GM18909 (cell line): ENCODE measurements at regions not wholly inside any gene's neighbourhood (a gene's known extent, or its start where the extent isn't known, plus 50 kb on each side); places are given as distances from the start of the nearest gene placed in this dataset.

Experiments used
- ATAC-seq: cut with Tn5 transposase; IDR thresholded peaks from one replicate; pipeline ENCODE4 v1.9.1; 2021; ENCODE audit warnings: mild to moderate bottlenecking; ENCODE audit not compliant: unreplicated experiment, poor library complexity

- ATAC-seq, result no peak
Observed at GRCh38 chr11:91967026-91967690, 257.5 kb upstream of the FAT3 start.

DNA sequence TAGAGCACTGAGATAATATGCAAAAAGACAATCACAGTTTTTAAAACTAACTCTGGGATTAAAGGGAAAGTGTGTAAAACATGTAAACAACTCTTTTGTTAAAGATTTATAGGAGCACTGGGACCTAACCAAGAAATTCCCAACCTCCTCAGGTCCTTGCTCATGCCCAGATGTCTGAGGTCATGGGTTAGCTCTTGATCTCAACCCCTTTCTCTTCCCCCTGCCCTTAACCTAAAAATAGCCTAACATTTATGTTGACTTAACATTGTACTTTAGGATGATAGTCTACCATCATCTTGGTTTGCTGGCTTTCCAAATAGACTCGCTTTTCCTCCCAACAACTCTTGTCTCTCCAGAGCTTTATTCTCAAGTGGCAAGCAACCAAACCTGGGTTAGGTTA is 258.2 kb upstream of the FAT3 start:
- no peak for ATAC-seq

GRCh38 chr11:91960770-91961169 is 263.8 kb upstream of the FAT3 start:
- no peak for ATAC-seq

GRCh38 chr11:91959411-91959810 is 265.2 kb upstream of the FAT3 start:
- ATAC-seq, result no peak

DNA sequence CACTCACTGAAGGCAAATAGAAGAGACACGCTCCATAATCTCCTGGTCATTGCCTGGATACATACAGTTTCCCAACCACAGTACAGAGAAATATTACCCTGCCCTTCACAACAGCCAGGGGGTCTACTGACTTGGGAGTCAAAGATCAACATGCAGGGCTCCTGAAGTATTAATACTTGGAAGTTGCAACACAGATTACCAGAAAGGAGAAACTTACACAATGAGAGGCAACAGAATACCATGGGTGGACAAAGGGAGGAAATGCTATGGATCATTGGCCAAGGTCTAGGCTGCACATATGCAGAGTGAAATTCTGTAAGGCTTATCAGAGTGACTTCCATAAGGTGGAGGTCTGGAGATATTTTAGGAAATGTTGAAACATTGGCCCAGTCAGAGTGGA is 267.9 kb upstream of the FAT3 start:
- ATAC-seq, result no peak

GRCh38 chr11:91955206-91955605 is 269.4 kb upstream of the FAT3 start:
- ATAC-seq, result no peak

- no peak for ATAC-seq
Observed at GRCh38 chr11:91952056-91952455, 272.6 kb upstream of the FAT3 start.

DNA sequence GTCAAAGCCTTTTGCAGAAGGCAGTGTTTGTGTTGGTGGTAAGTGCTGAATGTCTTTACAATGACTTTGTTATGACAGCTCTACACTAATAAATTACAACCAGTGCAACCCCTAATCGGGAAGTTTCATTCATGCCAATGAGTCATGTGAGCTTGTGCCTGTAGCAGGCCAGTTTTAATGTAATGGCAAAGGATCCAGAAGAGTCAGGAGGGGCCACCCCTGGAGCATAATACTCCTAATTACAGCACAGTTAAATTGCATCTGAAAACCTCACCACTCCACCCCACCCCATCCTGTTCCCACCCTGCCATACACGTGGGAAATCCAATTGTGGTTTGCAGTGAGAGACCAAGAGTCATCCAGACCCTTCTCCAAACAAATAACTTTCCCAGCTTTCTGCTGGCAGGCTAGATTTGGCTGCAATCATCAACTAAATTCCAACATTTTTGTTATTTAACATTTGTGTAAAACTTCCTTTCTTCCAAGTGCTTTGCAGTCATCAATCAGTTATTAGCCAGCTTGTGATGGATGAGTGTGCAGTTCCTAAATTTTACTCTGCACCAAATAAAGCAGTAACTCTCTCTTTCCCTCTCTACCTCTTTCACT is 277.3 kb upstream of the FAT3 start:
- no peak for ATAC-seq

DNA sequence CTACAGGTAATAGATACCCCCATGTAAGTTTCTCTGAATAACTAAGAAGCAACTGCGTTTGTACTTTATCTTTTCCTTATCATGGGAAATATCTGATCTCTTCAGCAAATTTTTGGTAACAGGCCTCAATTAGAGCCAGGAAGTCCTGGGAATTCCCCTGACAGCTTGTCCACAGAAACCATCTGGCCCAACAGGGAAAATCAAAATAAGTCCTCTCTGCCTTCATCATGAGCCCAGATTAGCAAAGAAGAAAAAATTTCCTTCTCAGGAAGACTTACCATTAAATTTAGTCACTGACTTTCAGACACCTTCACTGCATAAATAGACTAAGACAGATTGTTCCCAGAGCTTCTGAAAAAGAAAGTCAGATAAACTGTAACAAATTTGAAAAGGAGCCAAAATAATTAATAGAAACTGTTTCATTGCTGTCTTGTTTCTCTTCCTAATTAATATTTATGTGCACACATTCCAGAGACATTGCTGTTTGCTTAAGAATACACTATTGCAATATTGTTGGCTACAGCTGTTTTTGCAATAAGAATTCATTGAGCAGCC is 278.1 kb upstream of the FAT3 start:
- ATAC-seq, result no peak

DNA sequence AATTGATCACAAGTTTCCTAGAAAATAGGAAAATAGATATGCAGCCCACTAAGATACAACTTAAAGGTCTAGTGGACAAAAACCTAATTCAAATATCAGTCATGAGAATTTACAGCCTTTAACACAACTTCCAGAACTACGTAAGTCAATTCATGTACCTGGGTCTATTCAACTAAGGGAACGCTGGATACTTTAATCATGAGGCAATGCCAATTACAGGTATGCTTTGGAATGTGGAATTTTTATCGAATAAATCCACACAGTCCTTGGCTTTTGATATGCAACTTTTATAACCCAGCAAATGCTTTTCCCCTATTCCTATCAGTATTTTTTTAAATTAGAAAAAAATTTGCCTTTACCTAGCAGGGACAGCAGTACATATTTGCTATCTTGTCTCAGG is 289.5 kb upstream of the FAT3 start:
- ATAC-seq, result no peak

DNA sequence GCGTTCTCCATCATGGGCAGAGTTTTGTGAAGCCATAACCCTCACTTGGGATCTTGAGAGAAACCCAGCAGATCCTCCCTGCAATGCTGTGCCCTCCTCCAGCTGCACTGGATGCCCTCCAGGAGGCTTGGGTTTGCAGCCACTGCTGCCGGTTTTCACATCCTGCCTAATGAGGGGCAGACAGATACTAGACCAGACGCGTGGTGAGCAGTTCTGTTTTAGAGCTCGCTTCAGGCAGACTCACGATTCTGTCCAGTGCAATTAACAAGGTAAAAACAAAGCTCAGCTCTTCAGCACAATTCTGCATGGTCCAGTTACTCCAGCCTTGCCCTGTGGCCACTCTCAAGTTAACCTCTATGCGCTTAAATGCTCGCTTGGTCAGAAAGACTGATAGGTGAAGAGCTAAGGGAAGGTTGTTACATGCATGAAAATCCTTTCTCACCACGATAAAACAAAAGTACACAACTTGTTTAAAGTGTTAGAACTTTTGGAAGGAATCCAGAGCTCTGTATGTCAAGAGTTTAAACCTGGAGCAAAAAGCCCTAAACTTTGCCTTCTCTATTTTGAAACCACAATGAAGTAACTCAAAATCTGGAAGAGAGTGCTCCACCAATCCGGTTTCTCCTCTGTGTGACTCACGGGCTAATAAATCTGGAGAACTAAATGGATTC is 292.3 kb upstream of the FAT3 start:
- ATAC-seq, result no peak

DNA sequence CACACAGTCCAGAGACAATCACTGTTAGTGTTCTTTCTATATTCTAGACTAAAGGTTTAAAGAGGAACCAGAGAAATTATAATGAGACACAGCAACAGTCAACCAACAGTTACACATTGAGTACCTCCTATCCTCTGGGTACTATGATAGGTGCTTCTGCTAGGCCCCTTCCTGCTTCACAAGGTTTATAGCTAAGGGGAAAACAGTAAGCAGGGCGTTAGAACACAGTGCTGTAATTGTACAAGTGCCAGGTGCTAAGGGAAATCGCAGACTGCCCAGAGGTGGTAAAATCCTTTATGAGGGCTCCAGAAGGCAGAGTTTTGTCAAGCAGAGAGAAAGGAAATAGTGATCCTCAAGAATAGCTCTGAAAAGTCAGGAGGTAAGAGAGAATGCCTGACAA is 297.2 kb upstream of the FAT3 start:
- ATAC-seq, result no peak

- no peak for ATAC-seq
Observed at GRCh38 chr11:91926965-91927364, 297.7 kb upstream of the FAT3 start.

DNA sequence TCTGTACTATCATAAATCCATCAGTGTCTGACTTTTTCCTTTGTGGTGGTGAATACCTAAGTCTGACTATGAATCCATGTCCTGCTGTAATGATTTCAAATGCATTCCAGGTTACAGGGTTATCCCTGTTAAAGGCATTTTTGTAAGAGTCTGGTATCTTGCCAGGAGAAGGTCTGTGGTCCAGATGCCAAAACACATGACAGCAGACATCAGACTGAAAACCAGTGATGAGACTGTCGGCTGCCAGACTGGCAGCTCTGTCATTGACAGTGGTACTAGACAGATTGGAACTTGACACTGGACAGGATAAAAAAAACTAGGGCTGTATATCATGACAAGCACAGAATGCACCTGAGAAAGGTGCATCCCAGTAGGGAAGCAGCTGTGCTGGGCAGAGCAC is 301.8 kb upstream of the FAT3 start:
- no peak for ATAC-seq

GRCh38 chr11:91921974-91922373 is 302.6 kb upstream of the FAT3 start:
- no peak for ATAC-seq

DNA sequence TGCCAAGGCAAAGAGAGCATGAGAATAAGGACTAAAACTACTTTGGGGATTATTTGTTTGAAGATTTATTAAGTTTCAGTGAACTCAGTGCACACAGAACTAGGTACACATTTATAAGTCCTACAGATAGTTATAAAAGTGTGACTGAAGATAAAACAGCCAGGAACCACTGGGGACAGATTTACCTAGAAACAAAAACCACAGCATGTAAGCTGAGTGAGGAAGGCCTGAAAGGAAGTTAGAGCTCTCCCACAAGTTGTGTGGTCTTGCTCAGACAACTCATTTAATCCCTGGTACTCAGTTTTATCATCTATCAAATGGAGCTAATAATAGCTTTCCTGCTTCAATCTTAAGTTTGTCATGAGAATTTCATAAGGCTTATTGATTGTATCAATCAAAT is 311.2 kb upstream of the FAT3 start:
- ATAC-seq, result no peak

- ATAC-seq, result no peak
Observed at GRCh38 chr11:91912322-91912721, 312.3 kb upstream of the FAT3 start.

DNA sequence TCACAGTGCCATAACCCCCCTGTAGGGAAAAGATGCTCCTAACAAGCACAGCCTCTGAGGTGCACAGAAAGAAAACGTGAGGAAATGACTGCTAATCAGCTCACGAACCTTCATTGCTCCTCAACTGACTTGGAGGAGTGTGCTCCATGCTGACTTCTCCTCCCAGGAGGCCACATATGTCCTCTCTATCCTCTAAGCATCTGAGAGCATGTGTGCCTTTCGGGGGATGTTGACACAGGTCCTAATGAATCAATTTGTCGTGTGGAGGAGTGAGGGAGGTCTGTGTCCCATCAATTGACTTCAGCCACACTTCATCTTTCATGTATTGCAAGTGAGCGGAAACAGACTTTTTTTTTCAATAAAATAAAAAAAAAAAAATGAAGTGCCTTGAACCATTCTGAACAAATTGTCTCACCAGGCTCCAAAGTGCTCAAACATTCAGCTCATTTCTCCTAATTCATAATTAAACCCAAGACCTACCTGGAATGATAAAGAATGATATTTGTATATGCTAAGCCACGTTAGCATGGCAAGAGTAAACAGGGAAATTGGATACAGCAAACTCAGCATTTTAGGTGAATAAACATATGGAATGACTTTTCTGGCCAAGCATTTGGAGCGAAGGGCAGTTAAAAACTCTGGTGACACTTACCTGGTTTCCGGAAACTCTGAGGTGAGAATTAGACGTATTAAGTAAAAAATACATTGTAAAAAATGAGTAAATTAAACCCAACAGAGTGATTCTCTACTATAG is 317.6 kb upstream of the FAT3 start:
- ATAC-seq, result no peak

DNA sequence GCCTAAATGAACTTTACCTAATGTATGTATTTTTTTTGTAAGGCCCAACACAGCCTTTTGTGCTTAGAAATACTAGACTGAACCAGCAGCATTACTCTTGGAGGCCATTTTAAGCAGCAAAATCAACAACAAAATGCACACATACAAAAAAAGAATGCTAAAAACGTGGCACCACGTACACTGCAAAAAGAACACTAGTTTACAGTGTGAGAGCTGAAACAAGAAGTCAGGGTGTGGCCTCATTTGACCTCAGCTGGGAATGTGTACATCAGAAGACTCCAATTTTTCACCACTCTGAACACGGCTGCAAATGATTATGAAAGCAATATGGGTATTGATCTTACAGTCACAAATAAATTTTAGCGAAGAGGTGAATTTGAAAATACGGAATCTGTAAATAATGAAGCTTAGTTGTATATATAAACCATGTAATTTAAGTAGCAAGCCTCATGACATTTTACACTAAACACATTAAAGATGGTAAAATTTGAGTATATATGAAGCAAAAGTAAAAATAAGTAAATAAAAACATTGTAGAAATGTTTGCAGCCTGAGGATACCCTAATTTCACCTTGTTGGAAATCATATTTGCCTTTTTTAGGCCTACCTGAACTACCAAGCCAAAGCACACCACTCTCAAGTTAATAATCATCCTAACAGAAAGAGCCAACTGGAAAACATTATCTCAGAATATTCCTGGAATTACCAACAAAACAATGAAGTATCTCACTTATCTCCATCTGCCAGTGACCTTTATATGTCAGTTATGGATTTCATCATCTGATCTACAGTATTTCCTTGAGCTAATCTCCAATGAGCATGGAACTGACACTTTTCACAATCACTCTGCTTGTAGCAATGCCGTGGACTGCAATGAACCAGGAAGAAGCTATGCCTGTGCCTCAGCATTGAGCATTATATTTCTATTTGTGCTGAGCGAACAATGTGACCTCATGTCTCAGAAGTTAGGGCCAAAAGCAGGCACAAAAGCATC is 319.5 kb upstream of the FAT3 start:
- no peak for ATAC-seq

- ATAC-seq, result no peak
Observed at GRCh38 chr11:91902312-91902711, 322.3 kb upstream of the FAT3 start.
